Uterus (tissue), 2 donors: ENCODE measurements at regions not wholly inside any gene's neighbourhood (a gene's known extent, or its start where the extent isn't known, plus 50 kb on each side); places are given as distances from the start of the nearest gene placed in this dataset.

ENCODE experiments used
- POLR2A ChIP-seq, 2 donors: fragments of 450-650 bp; IDR thresholded peaks; one replicate each; pipeline ENCODE4 v1.6.1; 2016; ENCODE audit warnings: antibody characterized with exemption in 2 of 2, mild to moderate bottlenecking in 1 of 2, moderate library complexity in 1 of 2
- TF ChIP-seq, protein P1 (sequence below), 4 experiments: fragments of 200-600 bp in 2 of 4; fragments of 450-650 bp in 2 of 4; sonication (generic) in 2 of 4; IDR thresholded peaks; one replicate each; pipeline ENCODE4 v1.5.1; 2016 to 2019; ENCODE audit warnings: antibody characterized with exemption in 4 of 4, mild to moderate bottlenecking in 2 of 4, moderate library complexity in 1 of 4

DNA sequence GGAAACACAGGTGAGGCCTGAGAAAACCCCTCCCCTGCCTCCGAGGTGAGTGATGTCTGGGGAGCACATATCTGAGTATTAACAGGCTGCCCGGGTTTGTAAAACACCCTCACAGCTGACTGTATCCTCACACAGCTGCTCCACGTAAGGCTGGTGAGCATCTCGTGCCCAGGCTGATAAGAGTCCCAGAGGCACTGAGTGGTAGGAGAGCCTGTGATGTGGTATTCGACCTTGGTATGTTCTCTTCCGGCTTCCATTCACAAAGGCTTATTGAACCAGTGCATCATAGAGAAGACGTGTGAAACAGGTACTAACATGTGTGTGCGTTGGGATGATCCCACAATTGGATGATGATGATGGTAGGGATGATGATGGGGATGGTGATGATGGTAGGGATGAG is 71.7 kb downstream of the RASSF10 start:
- TF ChIP-seq, protein P1, sequence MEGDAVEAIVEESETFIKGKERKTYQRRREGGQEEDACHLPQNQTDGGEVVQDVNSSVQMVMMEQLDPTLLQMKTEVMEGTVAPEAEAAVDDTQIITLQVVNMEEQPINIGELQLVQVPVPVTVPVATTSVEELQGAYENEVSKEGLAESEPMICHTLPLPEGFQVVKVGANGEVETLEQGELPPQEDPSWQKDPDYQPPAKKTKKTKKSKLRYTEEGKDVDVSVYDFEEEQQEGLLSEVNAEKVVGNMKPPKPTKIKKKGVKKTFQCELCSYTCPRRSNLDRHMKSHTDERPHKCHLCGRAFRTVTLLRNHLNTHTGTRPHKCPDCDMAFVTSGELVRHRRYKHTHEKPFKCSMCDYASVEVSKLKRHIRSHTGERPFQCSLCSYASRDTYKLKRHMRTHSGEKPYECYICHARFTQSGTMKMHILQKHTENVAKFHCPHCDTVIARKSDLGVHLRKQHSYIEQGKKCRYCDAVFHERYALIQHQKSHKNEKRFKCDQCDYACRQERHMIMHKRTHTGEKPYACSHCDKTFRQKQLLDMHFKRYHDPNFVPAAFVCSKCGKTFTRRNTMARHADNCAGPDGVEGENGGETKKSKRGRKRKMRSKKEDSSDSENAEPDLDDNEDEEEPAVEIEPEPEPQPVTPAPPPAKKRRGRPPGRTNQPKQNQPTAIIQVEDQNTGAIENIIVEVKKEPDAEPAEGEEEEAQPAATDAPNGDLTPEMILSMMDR (IDR thresholded peaks at IDR 0.05), result no peak
- no peak for TF ChIP-seq POLR2A (IDR thresholded peaks at IDR 0.05)
